Sigmoid colon (tissue), 6 donors: ENCODE measurements at regions not wholly inside any gene's neighbourhood (a gene's known extent, or its start where the extent isn't known, plus 50 kb on each side); places are given as distances from the start of the nearest gene placed in this dataset.
"Not testable (repeated sequence)": the region's sequence is repeated elsewhere in the genome, so short reads cannot be mapped to it uniquely, and the experiment has no call there.

ENCODE experiments used
- DNase-seq: peaks from one replicate; pipeline ENCODE4 v3.0.0-alpha.2; 2019
- H3K27ac ChIP-seq, 4 donors: fragments of 200-600 bp; sonication (generic); one replicate each; pipeline ENCODE4 v1.5.1; 2016 to 2019; ENCODE audit warnings: mild to moderate bottlenecking in 1 of 4
- H3K27me3 ChIP-seq, 3 donors: fragments of 200-600 bp; sonication (generic); one replicate each; pipeline ENCODE4 v1.5.1; 2019; ENCODE audit warnings: mild to moderate bottlenecking in 1 of 3
- H3K36me3 ChIP-seq, 4 donors: fragments of 200-600 bp; sonication (generic); one replicate each; pipeline ENCODE4 v1.5.1; 2016 to 2019
- H3K4me1 ChIP-seq, 4 donors: fragments of 200-600 bp; sonication (generic); one replicate each; pipeline ENCODE4 v1.5.1; 2017 to 2019
- H3K4me3 ChIP-seq, 4 donors: fragments of 200-600 bp; sonication (generic); one replicate each; pipeline ENCODE4 v1.5.1; 2017 to 2019; ENCODE audit warnings: mild to moderate bottlenecking in 2 of 4, moderate library complexity in 1 of 4
- H3K9me3 ChIP-seq, 4 donors: fragments of 200-600 bp in 3 of 4; sonication (generic) in 3 of 4; one replicate each; pipeline versions ENCODE4 v1.5.1 to v1.6.1; 2013 to 2019
- CTCF ChIP-seq, 4 experiments: fragments of 450-650 bp in 3 of 4; fragments of 200-600 bp in 1 of 4; IDR thresholded peaks; one replicate each; pipeline ENCODE4 v1.5.1; 2016 to 2019; ENCODE audit warnings: antibody characterized with exemption in 4 of 4, mild to moderate bottlenecking in 3 of 4, moderate library complexity in 2 of 4
- EP300 ChIP-seq, 4 donors: sonication (generic); formaldehyde crosslinking; IDR thresholded peaks; one replicate each; pipeline ENCODE4 v1.6.1; 2017; ENCODE audit warnings: antibody characterized with exemption in 4 of 4
- POLR2A ChIP-seq, 2 donors: fragments of 450-650 bp; IDR thresholded peaks; one replicate each; pipeline ENCODE4 v1.6.1; 2016; ENCODE audit warnings: antibody characterized with exemption in 2 of 2, mild to moderate bottlenecking in 2 of 2, moderate library complexity in 2 of 2
- POLR2AphosphoS5 ChIP-seq, 4 donors: sonication (generic); formaldehyde crosslinking; IDR thresholded peaks; one replicate each; pipeline ENCODE4 v1.6.1; 2017; ENCODE audit warnings: antibody characterized with exemption in 4 of 4
- WGBS, 2 donors: extraction: QIAGEN DNeasy Blood & Tissue Kit; methylation state at CpG; one replicate each; pipeline ENCODE4 v1.1.7; 2013; 5-methylcytosine and 5-hydroxymethylcytosine counted together
- intact Hi-C: fragments of 100-400 bp; cut with DNase I; formaldehyde crosslinking; loops from one replicate; pipeline ENCODE4 v1.15.1; 2023
- donor health status: healthy with polysubstance abuse.
- donor health status: healthy.

- H3K4me1 ChIP-seq, H3K27me3 ChIP-seq, H3K27ac ChIP-seq, H3K9me3 ChIP-seq, DNase-seq, H3K4me3 ChIP-seq, H3K36me3 ChIP-seq, intact Hi-C loops: not testable (repeated sequence)
- WGBS, 2 donors: 59 to 63% methylated on average over 8 of the region's 8 CpGs
These were observed 3051.6 kb downstream of the RPIA start for GRCh38 chr2:91742973-91743490.

- peaks cover 0 to 11% (median 0%) of the 10 kb centered on the region in 3 donors for H3K27me3 ChIP-seq
- 63 to 70% methylated on average over 1 of the region's 1 CpG for WGBS, 2 donors
- H3K9me3 ChIP-seq: not testable (repeated sequence)
These were observed 3052.4 kb downstream of the RPIA start for GRCh38 chr2:91743910-91744309.

GRCh38 chr2:91744700-91745141, 3053.2 kb downstream of the RPIA start:
- DNase-seq, H3K4me1 ChIP-seq, H3K4me3 ChIP-seq, H3K9me3 ChIP-seq, H3K36me3 ChIP-seq, H3K27ac ChIP-seq, intact Hi-C loops: not testable (repeated sequence)
- 47 to 60% methylated on average over 16 of the region's 16 CpGs for WGBS, 2 donors
- peaks cover 0 to 11% (median 0%) of the 10 kb centered on the region in 3 donors for H3K27me3 ChIP-seq

More at GRCh38 chr2:91743910-91744309, 3052.4 kb downstream of the RPIA start:
- H3K36me3 ChIP-seq, H3K4me3 ChIP-seq, H3K4me1 ChIP-seq, DNase-seq, H3K27ac ChIP-seq, intact Hi-C loops: not testable (repeated sequence)

GRCh38 chr2:91748902-91749301, 3057.4 kb downstream of the RPIA start:
- H3K27me3 ChIP-seq: peaks cover 0 to 4% (median 0%) of the 10 kb centered on the region in 3 donors
- intact Hi-C loops: no loop called here
- no peak overlapping the region for H3K27ac ChIP-seq
- H3K9me3 ChIP-seq: peaks cover 0 to 3% (median 0%) of the 10 kb centered on the region in 4 donors
- WGBS, 2 donors: 36 to 39% methylated on average over 52 of the region's 52 CpGs
- H3K4me3 ChIP-seq: no peak overlapping the region
- no peaks in the 10 kb centered on the region for H3K4me1 ChIP-seq
- H3K36me3 ChIP-seq: no peaks in the 10 kb centered on the region
- TF ChIP-seq CTCF (IDR thresholded peaks at IDR 0.05): no peak
- TF ChIP-seq EP300 (IDR thresholded peaks at IDR 0.05): no peak
- no peak for TF ChIP-seq POLR2A (IDR thresholded peaks at IDR 0.05)
- no peak for TF ChIP-seq POLR2AphosphoS5 (IDR thresholded peaks at IDR 0.05)
- no peak for DNase-seq

GRCh38 chr2:91749665-91750064, 3058.2 kb downstream of the RPIA start:
- H3K27me3 ChIP-seq, intact Hi-C loops, H3K27ac ChIP-seq, H3K36me3 ChIP-seq, DNase-seq, H3K4me1 ChIP-seq, H3K9me3 ChIP-seq, H3K4me3 ChIP-seq: not testable (repeated sequence)
- 71 to 81% methylated on average over 8 to 9 of the region's 12 CpGs for whole genome bisulfite sequencing, 2 donors

GRCh38 chr2:91759361-91759941, 3068.0 kb downstream of the RPIA start:
- H3K36me3 ChIP-seq, DNase-seq, H3K27me3 ChIP-seq, intact Hi-C loops, H3K9me3 ChIP-seq, H3K4me1 ChIP-seq, H3K4me3 ChIP-seq, H3K27ac ChIP-seq: not testable (repeated sequence)
- 9 to 30% methylated on average over 5 of the region's 5 CpGs for WGBS, 2 donors

GRCh38 chr2:91760672-91761071, 3069.2 kb downstream of the RPIA start:
- H3K9me3 ChIP-seq, DNase-seq, H3K4me3 ChIP-seq, H3K36me3 ChIP-seq, H3K4me1 ChIP-seq, intact Hi-C loops, H3K27me3 ChIP-seq, H3K27ac ChIP-seq: not testable (repeated sequence)
- 27 to 74% methylated on average over 5 of the region's 5 CpGs for WGBS, 2 donors

- H3K9me3 ChIP-seq, H3K27me3 ChIP-seq, intact Hi-C loops, H3K36me3 ChIP-seq, H3K27ac ChIP-seq, H3K4me3 ChIP-seq, H3K4me1 ChIP-seq, DNase-seq: not testable (repeated sequence)
- 84 to 86% methylated on average over 3 of the region's 6 CpGs for WGBS, 2 donors
These were observed 3070.8 kb downstream of the RPIA start for GRCh38 chr2:91762312-91762711.

GRCh38 chr2:91763710-91764109, 3072.2 kb downstream of the RPIA start:
- WGBS, 2 donors: 21 to 42% methylated on average over 4 of the region's 4 CpGs
- H3K4me1 ChIP-seq, DNase-seq, H3K27ac ChIP-seq, intact Hi-C loops, H3K27me3 ChIP-seq, H3K9me3 ChIP-seq, H3K36me3 ChIP-seq, H3K4me3 ChIP-seq: not testable (repeated sequence)

- WGBS, 2 donors: 40 to 54% methylated on average over 5 of the region's 5 CpGs
- H3K4me3 ChIP-seq, H3K36me3 ChIP-seq, H3K9me3 ChIP-seq, intact Hi-C loops, DNase-seq, H3K4me1 ChIP-seq, H3K27ac ChIP-seq, H3K27me3 ChIP-seq: not testable (repeated sequence)
These were observed 3073.1 kb downstream of the RPIA start for GRCh38 chr2:91764581-91765002.

GRCh38 chr2:91765018-91765754, 3073.7 kb downstream of the RPIA start:
- H3K9me3 ChIP-seq, H3K27me3 ChIP-seq, H3K36me3 ChIP-seq, H3K27ac ChIP-seq, DNase-seq, H3K4me3 ChIP-seq, H3K4me1 ChIP-seq, intact Hi-C loops: not testable (repeated sequence)
- 72 to 78% methylated on average over 4 to 5 of the region's 7 CpGs for WGBS, 2 donors
